ENCODE measurements at regions not wholly inside any gene's neighbourhood (a gene's known extent, or its start where the extent isn't known, plus 50 kb on each side); places are given as distances from the start of the nearest gene placed in this dataset.

GRCh38 chr20:11132819-11133415, 459.1 kb upstream of the JAG1 start:
- BruUV-seq (replicated peaks) = no TSS peak
- no peak overlapping the region for H3K4me3 ChIP-seq (replicated peaks in 1 of 2; ENCODE audit: low read depth in 1 of 2, low read length in 2 of 2)
- no peak for ATAC-seq

GRCh38 chr20:11136691-11137090, 462.9 kb upstream of the JAG1 start:
- no peak overlapping the region for H3K27ac ChIP-seq (ENCODE audit: low read depth, low read length)
- H3K4me1 ChIP-seq (ENCODE audit: control insufficient read depth in 1 of 2, insufficient read depth in 2 of 2, low read length in 2 of 2) = no peaks in the 10 kb centered on the region
- CTCF ChIA-PET = no interaction called here
- no peak for ATAC-seq
- no TSS peak for BruUV-seq (replicated peaks)
- no peak overlapping the region for H3K9ac ChIP-seq (ENCODE audit: low read length)
- H3K27me3 ChIP-seq (ENCODE audit: insufficient read depth, low read length) = no peaks in the 10 kb centered on the region
- H3K79me2 ChIP-seq (ENCODE audit: insufficient read depth, low read length) = no peaks in the 10 kb centered on the region
- no peaks in the 10 kb centered on the region for H4K20me1 ChIP-seq (ENCODE audit: insufficient read depth)
- H3K9me2 ChIP-seq (ENCODE audit: insufficient read depth) = no peaks in the 10 kb centered on the region
- intact Hi-C loops (cut with micrococcal nuclease) = no loop called here
- no peaks in the 10 kb centered on the region for H3K36me3 ChIP-seq (ENCODE audit: control insufficient read depth in 1 of 2, insufficient read depth in 2 of 2, low read length in 2 of 2)
- RAD21 ChIA-PET (ENCODE audit: low non-redundant PET in 1 of 2, low total read pairs in 2 of 2, uncharacterized antibody in 2 of 2, unreplicated experiment in 2 of 2) = interaction anchor here in 1 of 2 experiments (0.6 kb wide), 1 partner anchor 584 kb away, joined by 3 read pairs; no protein-coding TSS in a partner anchor
- no peaks in the 10 kb centered on the region for H3K9me3 ChIP-seq (ENCODE audit: control insufficient read depth in 1 of 2, insufficient read depth in 1 of 2, low read depth in 1 of 2, low read length in 2 of 2)
- POLR2A ChIA-PET = no interaction called here
- no peak overlapping the region for H3K4me3 ChIP-seq (replicated peaks in 1 of 2; ENCODE audit: low read depth in 1 of 2, low read length in 2 of 2)
- H3K4me2 ChIP-seq (ENCODE audit: low read length) = no peak overlapping the region
- H2AFZ ChIP-seq (ENCODE audit: low read depth, low read length, poor library complexity, severe bottlenecking) = no peak overlapping the region
- no peak for TF ChIP-seq CBX3 (IDR thresholded peaks at IDR 0.05; ENCODE audit: low read depth)
- no peak for TF ChIP-seq CEBPB (IDR thresholded peaks at IDR 0.05; ENCODE audit: low read depth)
- TF ChIP-seq, protein P1, sequence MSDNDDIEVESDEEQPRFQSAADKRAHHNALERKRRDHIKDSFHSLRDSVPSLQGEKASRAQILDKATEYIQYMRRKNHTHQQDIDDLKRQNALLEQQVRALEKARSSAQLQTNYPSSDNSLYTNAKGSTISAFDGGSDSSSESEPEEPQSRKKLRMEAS (IDR thresholded peaks at IDR 0.05) = no peak
- no peak for TF ChIP-seq ZNF274 (IDR thresholded peaks at IDR 0.05; ENCODE audit: low read depth, low read length)
- no peak for DNase-seq (ENCODE audit: low read depth, low spot score)

More at GRCh38 chr20:11132819-11133415, 459.1 kb upstream of the JAG1 start:
- ChIA-PET CTCF (no interaction called here), POLR2A (no interaction called here), RAD21 (ENCODE audit: low non-redundant PET in 1 of 2, low total read pairs in 2 of 2, uncharacterized antibody in 2 of 2, unreplicated experiment in 2 of 2) (no interaction called here)
- Histone ChIP-seq H3K27me3 (ENCODE audit: insufficient read depth, low read length) (no peaks in the 10 kb centered on the region), H3K27ac (ENCODE audit: low read depth, low read length) (no peak overlapping the region), H3K4me1 (ENCODE audit: control insufficient read depth in 1 of 2, insufficient read depth in 2 of 2, low read length in 2 of 2) (no peaks in the 10 kb centered on the region), H3K4me2 (ENCODE audit: low read length) (no peak overlapping the region), H2AFZ (ENCODE audit: low read depth, low read length, poor library complexity, severe bottlenecking) (no peak overlapping the region), H4K20me1 (ENCODE audit: insufficient read depth) (no peaks in the 10 kb centered on the region), H3K9ac (ENCODE audit: low read length) (no peak overlapping the region), H3K79me2 (ENCODE audit: insufficient read depth, low read length) (no peaks in the 10 kb centered on the region), H3K9me2 (ENCODE audit: insufficient read depth) (no peaks in the 10 kb centered on the region), H3K9me3 (ENCODE audit: control insufficient read depth in 1 of 2, insufficient read depth in 1 of 2, low read depth in 1 of 2, low read length in 2 of 2) (no peaks in the 10 kb centered on the region), H3K36me3 (ENCODE audit: control insufficient read depth in 1 of 2, insufficient read depth in 2 of 2, low read length in 2 of 2) (no peaks in the 10 kb centered on the region)
- no peak for DNase-seq (ENCODE audit: low read depth, low spot score)
- intact Hi-C loops (cut with micrococcal nuclease) = no loop called here
- TF ChIP-seq CBX3 (IDR thresholded peaks at IDR 0.05; ENCODE audit: low read depth) (no peak), SP1 (IDR thresholded peaks at IDR 0.05; ENCODE audit: low read depth) (no peak), CEBPB (IDR thresholded peaks at IDR 0.05; ENCODE audit: low read depth) (no peak), ZNF274 (IDR thresholded peaks at IDR 0.05; ENCODE audit: low read depth, low read length) (no peak)
